PC-3 (cell line): ENCODE measurements at regions not wholly inside any gene's neighbourhood (a gene's known extent, or its start where the extent isn't known, plus 50 kb on each side); places are given as distances from the start of the nearest gene placed in this dataset.

Experiments used
- ATAC-seq: fragments of 200-7000 bp; cut with Tn5 transposase; 2 replicates; pipeline ENCODE4 v1.9.1; 2020; ENCODE audit warnings: mild to moderate bottlenecking, moderate library complexity
- BruUV-seq: library from RNA; stranded (reverse); fragments of 400-500 nt; replicated peaks from 2 replicates; lab custom pipeline; 2021; lab: Mats Ljungman, UMichigan
- CTCF ChIA-PET: fragments of 300-600 bp; sonication (Branson Sonifier 250); formaldehyde crosslinking; loops from one replicate; lab custom pipeline; 2022; ENCODE audit warnings: antibody characterized with exemption; lab: Charles Lee
- POLR2A ChIA-PET: fragments of 300-600 bp; sonication (Branson Sonifier 250); formaldehyde crosslinking; loops from one replicate; lab custom pipeline; 2022; ENCODE audit warnings: antibody characterized with exemption; ENCODE audit not compliant: unreplicated experiment; lab: Charles Lee
- DNase-seq: peaks from one replicate; pipeline ENCODE4 v3.0.0-alpha.2; 2015
- H2AFZ ChIP-seq: fragments of 300-600 bp; sonication (generic); 2 replicates; pipeline ENCODE4 v1.6.0; 2016; ENCODE audit warnings: antibody characterized with exemption, low read length
- H3F3A ChIP-seq: fragments of 300-600 bp; sonication (generic); one replicate; pipeline ENCODE4 v1.6.0; 2017; ENCODE audit warnings: antibody characterized with exemption, low read length, control low read depth, mild to moderate bottlenecking; ENCODE audit not compliant: unreplicated experiment
- H3K27ac ChIP-seq: fragments of 300-600 bp; sonication (generic); 2 replicates; pipeline ENCODE4 v1.5.1; 2016; ENCODE audit warnings: mild to moderate bottlenecking, low read length
- H3K27me3 ChIP-seq: fragments of 300-600 bp; sonication (generic); 2 replicates; pipeline ENCODE4 v1.6.1; 2016; ENCODE audit warnings: low read length, mixed read lengths
- H3K36me3 ChIP-seq: fragments of 300-600 bp; sonication (generic); 2 replicates; pipeline ENCODE4 v1.6.1; 2016; ENCODE audit warnings: low read depth, mixed run types, low read length, mixed read lengths
- H3K4me1 ChIP-seq: fragments of 300-600 bp; sonication (generic); 2 replicates; pipeline ENCODE4 v1.5.1; 2016; ENCODE audit warnings: low read length; ENCODE audit not compliant: insufficient read depth
- H3K4me2 ChIP-seq: fragments of 300-600 bp; sonication (generic); 2 replicates; pipeline ENCODE4 v1.6.0; 2016; ENCODE audit warnings: low read length
- H3K4me3 ChIP-seq: fragments of 300-600 bp; sonication (generic); 2 replicates; pipeline ENCODE4 v1.5.1; 2016; ENCODE audit warnings: mild to moderate bottlenecking, low read length, mixed read lengths
- H3K79me2 ChIP-seq: fragments of 300-600 bp; sonication (generic); 2 replicates; pipeline ENCODE4 v1.6.1; 2017; ENCODE audit warnings: low read length, mixed read lengths
- H3K9ac ChIP-seq: fragments of 300-600 bp; sonication (generic); 2 replicates; pipeline ENCODE4 v1.6.0; 2016; ENCODE audit warnings: mild to moderate bottlenecking, low read length
- H3K9me2 ChIP-seq: fragments of 300-600 bp; sonication (generic); replicated peaks from 2 replicates; pipeline ENCODE4 v1.6.1; 2016; ENCODE audit warnings: mixed run types, low read length, mixed read lengths
- H3K9me3 ChIP-seq: fragments of 300-600 bp; sonication (generic); 2 replicates; pipeline ENCODE4 v1.6.1; 2016; ENCODE audit warnings: low read length, mixed read lengths
- H4K20me1 ChIP-seq: fragments of 300-600 bp; sonication (generic); 2 replicates; pipeline ENCODE4 v1.6.1; 2016; ENCODE audit warnings: low read length, mixed read lengths
- CTCF ChIP-seq: fragments of 300-600 bp; sonication (generic); conservative IDR thresholded peaks from 2 replicates; pipeline ENCODE4 v1.5.1; 2017; ENCODE audit warnings: antibody characterized with exemption, low read depth, mild to moderate bottlenecking, low read length
- EZH2 ChIP-seq: fragments of 300-600 bp; sonication (generic); IDR thresholded peaks from one replicate; pipeline ENCODE4 v1.6.1; 2017; ENCODE audit warnings: antibody characterized with exemption, mild to moderate bottlenecking, low read length; ENCODE audit not compliant: unreplicated experiment
- EZH2phosphoT487 ChIP-seq: fragments of 300-600 bp; sonication (generic); IDR thresholded peaks from 2 replicates; pipeline ENCODE4 v1.6.1; 2018; ENCODE audit warnings: mild to moderate bottlenecking, antibody characterized with exemption, low read length, borderline replicate concordance
- intact Hi-C: fragments of 100-400 bp; cut with micrococcal nuclease; formaldehyde crosslinking; loops from 2 replicates; pipeline ENCODE4 v1.9.0; 2023

GRCh38 chrX:87067795-87068369 lies 449.7 kb upstream of the KLHL4 start:
- H3K27me3 ChIP-seq = no peaks in the 10 kb centered on the region
- no peak overlapping the region for H2AFZ ChIP-seq
- ChIA-PET CTCF (no interaction called here), POLR2A (no interaction called here)
- no peak overlapping the region for H3K9ac ChIP-seq
- H3F3A ChIP-seq = no peaks in the 10 kb centered on the region
- no peak overlapping the region for H3K4me3 ChIP-seq
- no TSS peak for BruUV-seq
- H3K4me1 ChIP-seq = no peaks in the 10 kb centered on the region
- no peak overlapping the region for H3K27ac ChIP-seq
- DNase-seq = no peak
- intact Hi-C loops = no loop called here
- H3K79me2 ChIP-seq = no peaks in the 10 kb centered on the region
- no peaks in the 10 kb centered on the region for H3K9me3 ChIP-seq
- H3K36me3 ChIP-seq = no peaks in the 10 kb centered on the region
- no peaks in the 10 kb centered on the region for H3K9me2 ChIP-seq
- H3K4me2 ChIP-seq = no peak overlapping the region
- no peak for ATAC-seq
- no peaks in the 10 kb centered on the region for H4K20me1 ChIP-seq
- no peak for TF ChIP-seq EZH2
- TF ChIP-seq CTCF = no peak
- TF ChIP-seq EZH2phosphoT487 = no peak

- intact Hi-C loops = no loop called here
- POLR2A ChIA-PET = no interaction called here
Measured at GRCh38 chrX:87078231-87078630, 439.4 kb upstream of the KLHL4 start.

More at GRCh38 chrX:87078231-87078630, 439.4 kb upstream of the KLHL4 start:
- DNase-seq (no peak), ATAC-seq (no peak)
- Histone ChIP-seq H2AFZ (no peak overlapping the region), H4K20me1 (no peaks in the 10 kb centered on the region), H3K27me3 (no peaks in the 10 kb centered on the region), H3K27ac (no peak overlapping the region), H3K36me3 (no peaks in the 10 kb centered on the region), H3K4me3 (no peak overlapping the region), H3K9me3 (no peaks in the 10 kb centered on the region), H3K4me1 (no peaks in the 10 kb centered on the region), H3K79me2 (no peaks in the 10 kb centered on the region), H3K9ac (no peak overlapping the region), H3F3A (no peaks in the 10 kb centered on the region), H3K9me2 (no peaks in the 10 kb centered on the region), H3K4me2 (no peak overlapping the region)
- CTCF ChIA-PET = no interaction called here
- TF ChIP-seq EZH2phosphoT487 (no peak), CTCF (no peak), EZH2 (no peak)
- no TSS peak for BruUV-seq
